Thoracic aorta (tissue), 2 donors: ENCODE measurements at regions not wholly inside any gene's neighbourhood (a gene's known extent, or its start where the extent isn't known, plus 50 kb on each side); places are given as distances from the start of the nearest gene placed in this dataset.

ENCODE experiments used
- ATAC-seq: fragments of 150-250 bp; one replicate; pipeline ENCODE4 v1.8.0; 2017; ENCODE audit warnings: low read depth; ENCODE audit not compliant: insufficient number of reproducible peaks, low FRiP score
- DNase-seq: peaks from one replicate; pipeline ENCODE4 v3.0.0-alpha.2; 2020; ENCODE audit warnings: low spot score
- H3K27ac ChIP-seq, 2 donors: fragments of 200-600 bp; sonication (generic); 1 replicate in 1 of 2; 2 replicates in 1 of 2; pipeline ENCODE4 v1.5.1; 2016; ENCODE audit warnings: mild to moderate bottlenecking in 2 of 2, moderate library complexity in 2 of 2
- H3K27me3 ChIP-seq: fragments of 200-600 bp; sonication (generic); replicated peaks from 2 replicates; pipeline ENCODE4 v1.6.0; 2016; ENCODE audit warnings: mild to moderate bottlenecking; ENCODE audit not compliant: insufficient read depth
- H3K36me3 ChIP-seq: fragments of 200-600 bp; sonication (generic); one replicate; pipeline ENCODE4 v1.5.1; 2016
- H3K4me1 ChIP-seq, 2 donors: fragments of 200-600 bp; sonication (generic); 1 replicate in 1 of 2; 2 replicates in 1 of 2; pipeline versions ENCODE4 v1.5.1 to v1.6.0; 2016; ENCODE audit warnings: low read depth in 2 of 2, mild to moderate bottlenecking in 1 of 2; ENCODE audit not compliant: control insufficient read depth in 1 of 2
- H3K4me3 ChIP-seq: fragments of 200-600 bp; sonication (generic); 2 replicates; pipeline ENCODE4 v1.5.1; 2016; ENCODE audit warnings: mild to moderate bottlenecking
- H3K9me3 ChIP-seq: fragments of 200-600 bp; sonication (generic); 2 replicates; pipeline ENCODE4 v1.5.1; 2016
- TF ChIP-seq, protein P1 (sequence below): fragments of 200-600 bp; sonication (generic); IDR thresholded peaks from one replicate; pipeline ENCODE4 v1.5.1; 2019; ENCODE audit warnings: antibody characterized with exemption

GRCh38 chr18:56302156-56302555 is 336.2 kb downstream of the TXNL1 start:
- TF ChIP-seq, protein P1, sequence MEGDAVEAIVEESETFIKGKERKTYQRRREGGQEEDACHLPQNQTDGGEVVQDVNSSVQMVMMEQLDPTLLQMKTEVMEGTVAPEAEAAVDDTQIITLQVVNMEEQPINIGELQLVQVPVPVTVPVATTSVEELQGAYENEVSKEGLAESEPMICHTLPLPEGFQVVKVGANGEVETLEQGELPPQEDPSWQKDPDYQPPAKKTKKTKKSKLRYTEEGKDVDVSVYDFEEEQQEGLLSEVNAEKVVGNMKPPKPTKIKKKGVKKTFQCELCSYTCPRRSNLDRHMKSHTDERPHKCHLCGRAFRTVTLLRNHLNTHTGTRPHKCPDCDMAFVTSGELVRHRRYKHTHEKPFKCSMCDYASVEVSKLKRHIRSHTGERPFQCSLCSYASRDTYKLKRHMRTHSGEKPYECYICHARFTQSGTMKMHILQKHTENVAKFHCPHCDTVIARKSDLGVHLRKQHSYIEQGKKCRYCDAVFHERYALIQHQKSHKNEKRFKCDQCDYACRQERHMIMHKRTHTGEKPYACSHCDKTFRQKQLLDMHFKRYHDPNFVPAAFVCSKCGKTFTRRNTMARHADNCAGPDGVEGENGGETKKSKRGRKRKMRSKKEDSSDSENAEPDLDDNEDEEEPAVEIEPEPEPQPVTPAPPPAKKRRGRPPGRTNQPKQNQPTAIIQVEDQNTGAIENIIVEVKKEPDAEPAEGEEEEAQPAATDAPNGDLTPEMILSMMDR, result no peak
- H3K4me3 ChIP-seq, result no peak overlapping the region
- H3K27ac ChIP-seq, result no peak overlapping the region
- H3K9me3 ChIP-seq, result no peaks in the 10 kb centered on the region
- no peaks in the 10 kb centered on the region for H3K4me1 ChIP-seq
- no peaks in the 10 kb centered on the region for H3K27me3 ChIP-seq
- no peak for DNase-seq
- ATAC-seq, result no peak
- H3K36me3 ChIP-seq, result no peaks in the 10 kb centered on the region

GRCh38 chr18:56299740-56300139 is 338.7 kb downstream of the TXNL1 start:
- Histone ChIP-seq H3K36me3 (no peaks in the 10 kb centered on the region), H3K27ac (no peak overlapping the region), H3K4me3 (no peak overlapping the region), H3K9me3 (no peaks in the 10 kb centered on the region), H3K4me1 (no peaks in the 10 kb centered on the region), H3K27me3 (no peaks in the 10 kb centered on the region)
- DNase-seq (no peak), ATAC-seq (no peak)
- TF ChIP-seq, protein P1, result no peak

DNA sequence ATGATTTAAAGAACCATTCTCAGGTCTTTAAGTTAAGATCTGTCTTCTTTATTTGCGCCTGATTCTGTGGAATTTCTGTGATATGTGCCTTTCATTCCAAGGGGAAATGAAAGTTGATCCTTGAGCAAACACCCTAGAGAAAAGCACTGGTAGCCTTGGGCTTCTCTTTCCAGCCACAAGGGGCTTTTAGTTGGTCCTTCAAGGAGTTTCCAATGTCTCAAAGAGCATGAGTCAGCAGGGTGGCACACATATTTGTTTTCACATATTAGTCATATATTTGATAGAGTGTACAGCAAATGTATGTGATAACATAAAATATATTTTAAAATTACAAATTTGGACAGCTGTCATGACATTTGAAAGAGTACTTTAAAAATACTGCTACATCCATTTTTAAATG is 339.5 kb downstream of the TXNL1 start:
- Histone ChIP-seq H3K36me3 (no peaks in the 10 kb centered on the region), H3K27me3 (no peaks in the 10 kb centered on the region), H3K9me3 (no peaks in the 10 kb centered on the region), H3K4me1 (no peaks in the 10 kb centered on the region), H3K4me3 (no peak overlapping the region), H3K27ac (no peak overlapping the region)
- TF ChIP-seq, protein P1, result no peak
- ATAC-seq, result no peak
- no peak for DNase-seq

- Histone ChIP-seq H3K4me1 (no peaks in the 10 kb centered on the region), H3K27ac (no peak overlapping the region), H3K36me3 (no peaks in the 10 kb centered on the region), H3K27me3 (no peaks in the 10 kb centered on the region), H3K9me3 (no peaks in the 10 kb centered on the region), H3K4me3 (no peak overlapping the region)
- no peak for ATAC-seq
- DNase-seq, result no peak
- TF ChIP-seq, protein P1, result no peak
Measured at GRCh38 chr18:56296381-56296780, 342.0 kb downstream of the TXNL1 start.

- no peaks in the 10 kb centered on the region for H3K9me3 ChIP-seq
- TF ChIP-seq, protein P1, result no peak
- ATAC-seq, result no peak
Measured at GRCh38 chr18:56294484-56295183, 343.8 kb downstream of the TXNL1 start.

More at GRCh38 chr18:56294484-56295183, 343.8 kb downstream of the TXNL1 start:
- Histone ChIP-seq H3K27ac (no peak overlapping the region), H3K36me3 (no peaks in the 10 kb centered on the region), H3K4me3 (no peak overlapping the region), H3K27me3 (no peaks in the 10 kb centered on the region), H3K4me1 (no peaks in the 10 kb centered on the region)
- DNase-seq, result no peak
